HepG2 (cell line): ENCODE measurements at regions not wholly inside any gene's neighbourhood (a gene's known extent, or its start where the extent isn't known, plus 50 kb on each side); places are given as distances from the start of the nearest gene placed in this dataset.

Experiments
- ATAC-seq: fragments of 200-7000 bp; cut with Tn5 transposase; 3 replicates; pipeline ENCODE4 v1.9.1; 2020; ENCODE audit warnings: mild to moderate bottlenecking, moderate library complexity
- BruUV-seq: library from RNA; stranded (reverse); fragments of 400-500 nt; replicated peaks from 2 replicates; lab custom pipeline; 2021; lab: Mats Ljungman, UMichigan
- CTCF ChIA-PET: fragments of 300-600 bp; formaldehyde crosslinking; extraction: SDS; loops from one replicate; lab custom pipeline; 2021; ENCODE audit warnings: low total read pairs, inconsistent platforms, low intra/inter-chr PET ratio; lab: Yijun Ruan, JAX
- POLR2A ChIA-PET: fragments of 350-600 bp; sonication (Branson Sonifier 250); formaldehyde crosslinking; loops from one replicate; lab custom pipeline; 2020; ENCODE audit warnings: antibody characterized with exemption, inconsistent platforms; lab: Yijun Ruan, JAX
- DNase-seq: peaks from one replicate; pipeline ENCODE4 v3.0.0-alpha.2; 2015; ENCODE audit warnings: low spot score
- FAIRE-seq: peaks from 3 replicates; lab custom pipeline; 2011; peaks lifted over from hg19 to GRCh38; lab: Jason Lieb, UNC
- H2AFZ ChIP-seq: one replicate; pipeline ENCODE4 v1.6.1; 2011; ENCODE audit warnings: low read length, inconsistent platforms
- H3K27ac ChIP-seq: fragments of 300-600 bp; 3 replicates; pipeline ENCODE4 v1.8.0; 2011; ENCODE audit warnings: mixed run types, mild to moderate bottlenecking, mixed read lengths, low read length, inconsistent platforms; ENCODE audit not compliant: insufficient read depth; ENCODE audit errors: extremely low read length
- H3K27me3 ChIP-seq, 2 experiments: fragments of 200-600 bp in 1 of 2; 2 replicates in 1 of 2; 3 replicates in 1 of 2; pipeline versions ENCODE4 v1.6.0 to v1.8.0; 2011; ENCODE audit warnings: low read length in 2 of 2, mild to moderate bottlenecking in 2 of 2, moderate library complexity in 2 of 2, inconsistent platforms in 1 of 2; ENCODE audit not compliant: insufficient read depth in 2 of 2, control insufficient read depth in 1 of 2
- H3K36me3 ChIP-seq, 2 experiments: fragments of 200-600 bp in 1 of 2; replicated peaks in 1 of 2; 2 replicates in 1 of 2; 3 replicates in 1 of 2; pipeline versions ENCODE4 v1.5.1 to v1.8.0; 2011; ENCODE audit warnings: low read length in 2 of 2, inconsistent platforms in 1 of 2; ENCODE audit not compliant: insufficient read depth in 2 of 2, control insufficient read depth in 1 of 2
- H3K4me1 ChIP-seq: 2 replicates; pipeline ENCODE4 v1.5.1; 2012; ENCODE audit warnings: low read length, inconsistent platforms; ENCODE audit not compliant: insufficient read depth
- H3K4me2 ChIP-seq: 2 replicates; pipeline ENCODE4 v1.6.0; 2011; ENCODE audit warnings: low read depth, low read length, inconsistent platforms
- H3K4me3 ChIP-seq, 3 experiments: fragments of 200-600 bp in 1 of 3; sonication (generic), shearing (Covaris generic) in 1 of 3; replicated peaks in 1 of 3; 2 replicates each; pipeline ENCODE4 v1.5.1; 2011 to 2016; ENCODE audit warnings: low read length in 3 of 3, inconsistent platforms in 2 of 3, low read depth in 2 of 3, mild to moderate bottlenecking in 2 of 3, control low read depth in 1 of 3, mixed read lengths in 1 of 3; ENCODE audit not compliant: insufficient read depth in 1 of 3
- H3K79me2 ChIP-seq: one replicate; pipeline ENCODE4 v1.6.1; 2011; ENCODE audit warnings: low read length, inconsistent platforms; ENCODE audit not compliant: insufficient read depth
- H3K9ac ChIP-seq: 2 replicates; pipeline ENCODE4 v1.6.0; 2011; ENCODE audit warnings: mild to moderate bottlenecking, low read depth, low read length, inconsistent platforms; ENCODE audit not compliant: insufficient read depth
- H3K9me3 ChIP-seq: 2 replicates; pipeline ENCODE4 v1.5.1; 2012; ENCODE audit warnings: mild to moderate bottlenecking, low read length
- H4K20me1 ChIP-seq: 2 replicates; pipeline ENCODE4 v1.6.0; 2011; ENCODE audit warnings: inconsistent platforms, mild to moderate bottlenecking, low read length, moderate library complexity; ENCODE audit not compliant: insufficient read depth
- ETV6 ChIP-seq: sonication (generic); formaldehyde crosslinking; conservative IDR thresholded peaks from 2 replicates; pipeline ENCODE4 v1.4.0; 2020; ENCODE audit warnings: missing genetic modification reagents
- TARDBP ChIP-seq: sonication (generic); formaldehyde crosslinking; IDR thresholded peaks from 2 replicates; pipeline ENCODE4 v1.8.0; 2022; ENCODE audit warnings: mild to moderate bottlenecking, missing genetic modification reagents
- TCF7L2 ChIP-seq: IDR thresholded peaks from 2 replicates; pipeline ENCODE4 v1.6.1; 2011; ENCODE audit warnings: mild to moderate bottlenecking, low read depth, low read length, moderate library complexity
- ZFYVE20 ChIP-seq: sonication (generic); formaldehyde crosslinking; IDR thresholded peaks from 2 replicates; pipeline ENCODE4 v1.8.0; 2023; ENCODE audit warnings: low read depth, mild to moderate bottlenecking, moderate library complexity, missing genetic modification reagents, borderline replicate concordance
- ZNF143 ChIP-seq: sonication (generic); formaldehyde crosslinking; IDR thresholded peaks from 2 replicates; pipeline ENCODE4 v1.4.0; 2020; ENCODE audit warnings: missing genetic modification reagents
- ZNF296 ChIP-seq: sonication (generic); formaldehyde crosslinking; conservative IDR thresholded peaks from 2 replicates; pipeline ENCODE4 v1.5.0; 2020; ENCODE audit warnings: mild to moderate bottlenecking, missing genetic modification reagents
- ZNF329 ChIP-seq: sonication (generic); formaldehyde crosslinking; IDR thresholded peaks from 2 replicates; pipeline ENCODE4 v1.9.0; 2021; ENCODE audit warnings: low read depth, mild to moderate bottlenecking, missing genetic modification reagents
- ZNF614 ChIP-seq: IDR thresholded peaks from 2 replicates; pipeline ENCODE4 v1.6.1; 2018; ENCODE audit warnings: missing biosample characterization, missing genetic modification reagents, inconsistent platforms, borderline replicate concordance
- ZNF816 ChIP-seq: sonication (generic); formaldehyde crosslinking; IDR thresholded peaks from 2 replicates; pipeline ENCODE4 v1.8.0; 2022; ENCODE audit warnings: missing genetic modification reagents, mild to moderate bottlenecking, borderline replicate concordance
- ZNF841 ChIP-seq: sonication (generic); formaldehyde crosslinking; IDR thresholded peaks from 2 replicates; pipeline ENCODE4 v1.8.1; 2023; ENCODE audit warnings: missing genetic modification reagents, borderline replicate concordance
- ZZZ3 ChIP-seq: sonication (generic); formaldehyde crosslinking; IDR thresholded peaks from 2 replicates; pipeline ENCODE4 v1.4.0; 2020; ENCODE audit warnings: missing genetic modification reagents, mild to moderate bottlenecking, borderline replicate concordance
- WGBS: methylation state at CpG from one replicate; pipeline ENCODE4 v1.1.6; 2017; ENCODE audit warnings: low lambda C conversion rate; 5-methylcytosine and 5-hydroxymethylcytosine counted together
- in situ Hi-C: cut with HindIII; loops from 2 replicates; pipeline ENCODE4 v1.10.0; 2017; ENCODE audit warnings: low pct_unique_long_range_greater_than_20kb; ENCODE audit not compliant: extremely low pct_ligation_motif_present
- intact Hi-C: fragments of 100-400 bp; cut with micrococcal nuclease; formaldehyde crosslinking; loops from one replicate; pipeline ENCODE4 v1.10.0; 2022; ENCODE audit not compliant: unreplicated experiment
- TF ChIP-seq, protein P1 (sequence below): sonication (generic); formaldehyde crosslinking; IDR thresholded peaks from 2 replicates; pipeline ENCODE4 v1.5.0; 2020; ENCODE audit warnings: mild to moderate bottlenecking, missing genetic modification reagents
- TF ChIP-seq, protein P2 (sequence below): sonication (generic); formaldehyde crosslinking; IDR thresholded peaks from 2 replicates; pipeline ENCODE4 v1.5.0; 2020; ENCODE audit warnings: missing genetic modification reagents
- TF ChIP-seq, protein P3 (sequence below): sonication (generic); formaldehyde crosslinking; IDR thresholded peaks from 2 replicates; pipeline ENCODE4 v1.8.1; 2023; ENCODE audit warnings: mild to moderate bottlenecking, moderate library complexity, missing genetic modification reagents
- TF ChIP-seq, protein P4 (sequence below): sonication (generic); formaldehyde crosslinking; IDR thresholded peaks from 2 replicates; pipeline ENCODE4 v1.4.0; 2020; ENCODE audit warnings: missing genetic modification reagents
- TF ChIP-seq, protein P5 (sequence below): sonication (generic); formaldehyde crosslinking; IDR thresholded peaks from 2 replicates; pipeline ENCODE4 v1.4.0; 2020; ENCODE audit warnings: missing genetic modification reagents, borderline replicate concordance

DNA sequence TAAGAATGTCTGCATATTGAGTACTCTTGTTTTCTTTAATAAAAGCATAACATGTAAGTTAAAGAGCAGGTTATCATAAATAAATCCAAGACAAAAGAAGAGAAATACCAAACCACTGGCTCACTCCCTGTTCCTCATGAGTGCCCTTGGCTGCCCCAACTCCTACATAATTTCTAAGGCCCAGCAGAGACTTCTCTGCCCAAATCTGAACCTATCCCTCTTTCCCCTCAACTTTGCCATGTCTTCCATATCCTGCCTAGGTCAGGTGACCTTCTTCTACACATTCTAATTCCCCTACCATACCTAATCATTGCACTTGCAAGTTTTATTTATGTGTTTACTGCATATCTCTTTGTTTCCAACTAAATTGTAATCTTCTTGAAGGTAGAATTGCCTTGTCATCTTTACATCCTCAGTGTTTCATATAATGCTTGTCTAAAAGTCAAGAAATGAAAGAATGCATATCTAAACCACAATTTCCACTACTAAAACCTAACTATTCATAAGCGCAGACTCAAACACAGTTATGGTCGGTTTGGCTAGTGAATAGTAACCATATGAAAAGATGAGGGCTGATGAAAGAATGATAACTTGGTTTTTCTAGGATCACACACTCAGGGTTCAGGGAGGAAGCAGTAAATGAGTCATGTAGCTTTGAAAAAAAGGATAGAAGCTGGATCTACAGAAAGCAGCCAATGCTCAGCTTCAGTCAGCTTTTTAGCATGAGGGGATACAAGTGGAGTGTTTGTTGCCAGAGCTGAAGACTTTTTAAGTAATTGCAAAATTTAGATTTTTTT lies 53.3 kb upstream of the EYA4 start (continued):
- TF ChIP-seq, protein P1, sequence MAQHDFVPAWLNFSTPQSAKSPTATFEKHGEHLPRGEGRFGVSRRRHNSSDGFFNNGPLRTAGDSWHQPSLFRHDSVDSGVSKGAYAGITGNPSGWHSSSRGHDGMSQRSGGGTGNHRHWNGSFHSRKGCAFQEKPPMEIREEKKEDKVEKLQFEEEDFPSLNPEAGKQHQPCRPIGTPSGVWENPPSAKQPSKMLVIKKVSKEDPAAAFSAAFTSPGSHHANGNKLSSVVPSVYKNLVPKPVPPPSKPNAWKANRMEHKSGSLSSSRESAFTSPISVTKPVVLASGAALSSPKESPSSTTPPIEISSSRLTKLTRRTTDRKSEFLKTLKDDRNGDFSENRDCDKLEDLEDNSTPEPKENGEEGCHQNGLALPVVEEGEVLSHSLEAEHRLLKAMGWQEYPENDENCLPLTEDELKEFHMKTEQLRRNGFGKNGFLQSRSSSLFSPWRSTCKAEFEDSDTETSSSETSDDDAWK (CRISPR knock-in tag), result no peak
- TF ChIP-seq TARDBP (CRISPR knock-in tag) (no peak), ZFYVE20 (CRISPR knock-in tag) (no peak), ETV6 (CRISPR knock-in tag) (no peak), TCF7L2 (no peak)

DNA sequence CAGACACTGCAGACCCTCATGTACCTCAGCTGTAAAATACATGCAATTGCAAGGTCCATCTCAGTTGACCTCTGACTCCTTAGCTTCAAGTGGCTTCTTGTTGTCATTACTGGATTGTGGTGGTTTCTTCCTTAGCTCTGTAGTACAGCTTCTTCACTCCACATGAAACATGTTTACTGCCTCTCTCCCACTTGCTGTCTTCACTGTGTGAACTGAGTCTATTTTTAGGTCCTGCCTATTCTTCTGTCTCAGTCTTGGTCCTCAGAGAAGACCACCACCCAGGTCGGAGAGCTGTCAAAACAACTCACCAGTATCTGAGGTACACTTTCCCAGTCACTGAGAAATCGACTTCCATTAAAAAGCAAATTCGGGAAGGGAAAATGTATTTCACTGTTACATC lies 50.2 kb upstream of the EYA4 start:
- no peaks in the 10 kb centered on the region for H3K36me3 ChIP-seq
- no TSS peak for BruUV-seq
- POLR2A ChIA-PET, result no interaction called here
- CTCF ChIA-PET, result no interaction called here
- H3K4me1 ChIP-seq, result no peaks in the 10 kb centered on the region
- H3K79me2 ChIP-seq, result no peaks in the 10 kb centered on the region
- H3K4me3 ChIP-seq, result no peak overlapping the region
- no peak for FAIRE-seq
- in situ Hi-C loops, result no loop called here
- no peaks in the 10 kb centered on the region for H4K20me1 ChIP-seq
- H3K9me3 ChIP-seq, result no peaks in the 10 kb centered on the region
- no peak overlapping the region for H3K4me2 ChIP-seq
- H3K27me3 ChIP-seq, result no peaks in the 10 kb centered on the region
- no peak overlapping the region for H2AFZ ChIP-seq
- WGBS, result 2% methylated on average over 3 of the region's 3 CpGs
- intact Hi-C loops, result no loop called here
- H3K27ac ChIP-seq, result no peak overlapping the region
- ATAC-seq, result no peak
- DNase-seq, result no peak
- no peak overlapping the region for H3K9ac ChIP-seq
- TF ChIP-seq ZNF614 (CRISPR knock-in tag) (no peak), ZNF329 (no peak), ZNF296 (no peak), ZNF143 (no peak), ZNF841 (CRISPR knock-in tag) (no peak), ZZZ3 (CRISPR knock-in tag) (no peak), ZNF816 (no peak)
- TF ChIP-seq, protein P2, sequence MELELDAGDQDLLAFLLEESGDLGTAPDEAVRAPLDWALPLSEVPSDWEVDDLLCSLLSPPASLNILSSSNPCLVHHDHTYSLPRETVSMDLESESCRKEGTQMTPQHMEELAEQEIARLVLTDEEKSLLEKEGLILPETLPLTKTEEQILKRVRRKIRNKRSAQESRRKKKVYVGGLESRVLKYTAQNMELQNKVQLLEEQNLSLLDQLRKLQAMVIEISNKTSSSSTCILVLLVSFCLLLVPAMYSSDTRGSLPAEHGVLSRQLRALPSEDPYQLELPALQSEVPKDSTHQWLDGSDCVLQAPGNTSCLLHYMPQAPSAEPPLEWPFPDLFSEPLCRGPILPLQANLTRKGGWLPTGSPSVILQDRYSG (CRISPR knock-in tag), result no peak
- TF ChIP-seq, protein P3, sequence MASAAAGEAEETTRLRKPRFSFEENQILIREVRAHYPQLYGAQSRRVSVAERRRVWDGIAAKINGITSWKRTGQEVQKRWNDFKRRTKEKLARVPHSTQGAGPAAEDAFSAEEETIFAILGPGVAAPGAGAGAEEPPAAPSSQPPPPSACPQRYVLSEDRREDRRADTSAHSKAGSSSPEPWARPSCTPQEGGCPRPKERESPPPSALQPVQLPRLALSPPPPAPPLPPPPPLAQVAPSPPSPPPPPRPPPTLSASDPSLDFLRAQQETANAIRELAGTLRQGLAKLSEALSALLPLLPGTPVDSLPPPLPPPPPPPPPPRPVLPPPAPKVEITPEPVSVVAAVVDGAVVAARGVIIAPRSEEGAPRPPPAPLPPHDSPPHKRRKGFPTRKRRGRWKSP, result no peak
- TF ChIP-seq, protein P4, sequence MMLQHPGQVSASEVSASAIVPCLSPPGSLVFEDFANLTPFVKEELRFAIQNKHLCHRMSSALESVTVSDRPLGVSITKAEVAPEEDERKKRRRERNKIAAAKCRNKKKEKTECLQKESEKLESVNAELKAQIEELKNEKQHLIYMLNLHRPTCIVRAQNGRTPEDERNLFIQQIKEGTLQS (CRISPR knock-in tag), result no peak
- TF ChIP-seq, protein P5, sequence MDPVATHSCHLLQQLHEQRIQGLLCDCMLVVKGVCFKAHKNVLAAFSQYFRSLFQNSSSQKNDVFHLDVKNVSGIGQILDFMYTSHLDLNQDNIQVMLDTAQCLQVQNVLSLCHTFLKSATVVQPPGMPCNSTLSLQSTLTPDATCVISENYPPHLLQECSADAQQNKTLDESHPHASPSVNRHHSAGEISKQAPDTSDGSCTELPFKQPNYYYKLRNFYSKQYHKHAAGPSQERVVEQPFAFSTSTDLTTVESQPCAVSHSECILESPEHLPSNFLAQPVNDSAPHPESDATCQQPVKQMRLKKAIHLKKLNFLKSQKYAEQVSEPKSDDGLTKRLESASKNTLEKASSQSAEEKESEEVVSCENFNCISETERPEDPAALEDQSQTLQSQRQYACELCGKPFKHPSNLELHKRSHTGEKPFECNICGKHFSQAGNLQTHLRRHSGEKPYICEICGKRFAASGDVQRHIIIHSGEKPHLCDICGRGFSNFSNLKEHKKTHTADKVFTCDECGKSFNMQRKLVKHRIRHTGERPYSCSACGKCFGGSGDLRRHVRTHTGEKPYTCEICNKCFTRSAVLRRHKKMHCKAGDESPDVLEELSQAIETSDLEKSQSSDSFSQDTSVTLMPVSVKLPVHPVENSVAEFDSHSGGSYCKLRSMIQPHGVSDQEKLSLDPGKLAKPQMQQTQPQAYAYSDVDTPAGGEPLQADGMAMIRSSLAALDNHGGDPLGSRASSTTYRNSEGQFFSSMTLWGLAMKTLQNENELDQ, result no peak
